ENCODE measurements at regions not wholly inside any gene's neighbourhood (a gene's known extent, or its start where the extent isn't known, plus 50 kb on each side); places are given as distances from the start of the nearest gene placed in this dataset.
"Not testable (repeated sequence)": the region's sequence is repeated elsewhere in the genome, so short reads cannot be mapped to it uniquely, and the experiment has no call there.

DNA sequence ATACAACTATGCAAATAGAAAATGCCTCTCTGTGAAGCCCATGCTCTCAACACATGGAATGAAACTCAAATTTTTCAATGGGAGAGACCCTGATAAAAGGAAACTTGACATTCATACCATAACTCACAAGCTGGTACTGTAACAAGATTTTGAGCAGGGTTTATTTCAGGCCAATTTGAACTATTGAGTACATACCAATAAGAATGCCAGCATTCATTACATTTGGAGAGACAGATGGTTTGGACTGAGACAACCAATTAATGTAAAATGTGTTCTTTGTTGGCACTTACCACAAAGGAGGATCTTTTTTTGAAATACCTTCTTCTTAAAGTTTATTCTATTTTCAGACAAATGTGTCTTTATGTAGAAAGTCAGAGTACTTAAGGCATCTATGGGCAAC lies 1357.0 kb upstream of the GOT2 start:
- H3K9me3 ChIP-seq (ENCODE audit: insufficient read depth, low read depth), result no peaks in the 10 kb centered on the region
- no peaks in the 10 kb centered on the region for H3K4me1 ChIP-seq (replicated peaks; ENCODE audit: insufficient read depth)
- TF ChIP-seq, protein P1, sequence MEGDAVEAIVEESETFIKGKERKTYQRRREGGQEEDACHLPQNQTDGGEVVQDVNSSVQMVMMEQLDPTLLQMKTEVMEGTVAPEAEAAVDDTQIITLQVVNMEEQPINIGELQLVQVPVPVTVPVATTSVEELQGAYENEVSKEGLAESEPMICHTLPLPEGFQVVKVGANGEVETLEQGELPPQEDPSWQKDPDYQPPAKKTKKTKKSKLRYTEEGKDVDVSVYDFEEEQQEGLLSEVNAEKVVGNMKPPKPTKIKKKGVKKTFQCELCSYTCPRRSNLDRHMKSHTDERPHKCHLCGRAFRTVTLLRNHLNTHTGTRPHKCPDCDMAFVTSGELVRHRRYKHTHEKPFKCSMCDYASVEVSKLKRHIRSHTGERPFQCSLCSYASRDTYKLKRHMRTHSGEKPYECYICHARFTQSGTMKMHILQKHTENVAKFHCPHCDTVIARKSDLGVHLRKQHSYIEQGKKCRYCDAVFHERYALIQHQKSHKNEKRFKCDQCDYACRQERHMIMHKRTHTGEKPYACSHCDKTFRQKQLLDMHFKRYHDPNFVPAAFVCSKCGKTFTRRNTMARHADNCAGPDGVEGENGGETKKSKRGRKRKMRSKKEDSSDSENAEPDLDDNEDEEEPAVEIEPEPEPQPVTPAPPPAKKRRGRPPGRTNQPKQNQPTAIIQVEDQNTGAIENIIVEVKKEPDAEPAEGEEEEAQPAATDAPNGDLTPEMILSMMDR (conservative IDR thresholded peaks at IDR 0.05), result no peak
- TF ChIP-seq EZH2 (IDR thresholded peaks at IDR 0.05; ENCODE audit: low read depth), result no peak
- DNase-seq, result no peak
- BruUV-seq (replicated peaks), result no TSS peak
- intact Hi-C loops (cut with micrococcal nuclease; ENCODE audit: unreplicated experiment), result no loop called here
- H3F3A ChIP-seq (ENCODE audit: insufficient read depth, low read depth), result no peaks in the 10 kb centered on the region
- H3K4me3 ChIP-seq, result no peak overlapping the region
- H2AFZ ChIP-seq, result no peak overlapping the region
- H3K27ac ChIP-seq, result no peak overlapping the region
- H3K4me2 ChIP-seq, result no peak overlapping the region
- H3K36me3 ChIP-seq (ENCODE audit: low read depth), result no peaks in the 10 kb centered on the region
- no peaks in the 10 kb centered on the region for H3K9me2 ChIP-seq (ENCODE audit: insufficient read depth)
- ChIA-PET POLR2A (ENCODE audit: unreplicated experiment) (no interaction called here), CTCF (no interaction called here)
- no peaks in the 10 kb centered on the region for H3K79me2 ChIP-seq (ENCODE audit: low read depth)
- H3K27me3 ChIP-seq (ENCODE audit: insufficient read depth, low read depth), result no peaks in the 10 kb centered on the region
- H4K20me1 ChIP-seq (ENCODE audit: insufficient read depth), result no peaks in the 10 kb centered on the region

DNA sequence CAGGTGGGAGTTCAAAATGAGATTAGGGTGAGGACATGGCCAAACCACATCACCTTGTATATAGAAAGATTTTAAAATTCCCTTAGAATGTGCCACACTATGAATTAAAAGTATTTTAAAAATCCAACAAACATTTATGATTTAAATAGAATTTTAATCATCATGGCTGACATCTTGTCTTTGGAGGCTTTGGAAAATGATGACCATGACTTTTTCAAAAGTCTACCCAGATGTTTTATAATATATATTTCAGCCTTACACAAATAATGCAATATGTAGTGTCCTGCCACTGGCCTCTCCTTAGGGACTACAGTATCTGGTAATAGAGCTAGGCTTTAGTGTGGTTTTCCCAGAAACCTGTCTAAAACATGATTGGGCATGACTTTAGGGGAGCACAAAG lies 1353.4 kb upstream of the GOT2 start:
- CTCF ChIA-PET, result no interaction called here
- no peaks in the 10 kb centered on the region for H3K79me2 ChIP-seq (ENCODE audit: low read depth)
- no peak for DNase-seq
- no peaks in the 10 kb centered on the region for H3F3A ChIP-seq (ENCODE audit: insufficient read depth, low read depth)
- TF ChIP-seq EZH2 (IDR thresholded peaks at IDR 0.05; ENCODE audit: low read depth), result no peak
- TF ChIP-seq, protein P1 (conservative IDR thresholded peaks at IDR 0.05), result no peak
- POLR2A ChIA-PET (ENCODE audit: unreplicated experiment), result no interaction called here
- intact Hi-C loops (cut with micrococcal nuclease; ENCODE audit: unreplicated experiment), result no loop called here
- H3K4me2 ChIP-seq, result no peak overlapping the region
- no peaks in the 10 kb centered on the region for H3K27me3 ChIP-seq (ENCODE audit: insufficient read depth, low read depth)
- H3K36me3 ChIP-seq (ENCODE audit: low read depth), result no peaks in the 10 kb centered on the region
- BruUV-seq (replicated peaks), result no TSS peak
- no peaks in the 10 kb centered on the region for H3K9me2 ChIP-seq (ENCODE audit: insufficient read depth)
- H3K4me1 ChIP-seq (replicated peaks; ENCODE audit: insufficient read depth), result no peaks in the 10 kb centered on the region
- no peak overlapping the region for H2AFZ ChIP-seq
- H3K9me3 ChIP-seq (ENCODE audit: insufficient read depth, low read depth), result no peaks in the 10 kb centered on the region
- no peaks in the 10 kb centered on the region for H4K20me1 ChIP-seq (ENCODE audit: insufficient read depth)
- no peak overlapping the region for H3K27ac ChIP-seq
- no peak overlapping the region for H3K4me3 ChIP-seq

DNA sequence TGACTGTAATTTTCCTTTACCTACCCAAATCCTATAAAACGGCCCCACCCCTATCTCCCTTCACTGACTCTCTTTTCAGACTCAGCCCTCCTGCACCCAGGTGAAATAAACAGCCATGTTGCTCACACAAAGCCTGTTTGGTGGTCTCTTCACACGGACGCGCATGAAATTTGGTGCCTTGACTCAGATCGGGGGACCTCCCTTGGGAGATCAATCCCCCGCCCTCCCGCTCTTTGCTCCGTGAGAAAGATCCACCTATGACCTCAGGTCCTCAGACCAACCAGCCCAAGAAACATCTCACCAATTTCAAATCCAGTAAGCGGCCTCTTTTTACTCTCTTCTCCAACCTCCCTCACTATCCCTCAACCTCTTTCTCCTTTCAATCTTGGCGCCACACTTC lies 1344.7 kb upstream of the GOT2 start:
- H3K9me2 ChIP-seq (ENCODE audit: insufficient read depth); BruUV-seq (replicated peaks); H3K4me2 ChIP-seq; H3K79me2 ChIP-seq (ENCODE audit: low read depth); H3F3A ChIP-seq (ENCODE audit: insufficient read depth, low read depth); intact Hi-C loops (cut with micrococcal nuclease; ENCODE audit: unreplicated experiment); H2AFZ ChIP-seq; CTCF ChIA-PET; DNase-seq; H3K36me3 ChIP-seq (ENCODE audit: low read depth); H3K9me3 ChIP-seq (ENCODE audit: insufficient read depth, low read depth); H3K27ac ChIP-seq; H3K4me1 ChIP-seq (replicated peaks; ENCODE audit: insufficient read depth); POLR2A ChIA-PET (ENCODE audit: unreplicated experiment); H3K4me3 ChIP-seq; H4K20me1 ChIP-seq (ENCODE audit: insufficient read depth): not testable (repeated sequence)
- peaks cover 12% of the 10 kb centered on the region; the same call in 1 of the 2 replicates for H3K27me3 ChIP-seq (ENCODE audit: insufficient read depth, low read depth)

DNA sequence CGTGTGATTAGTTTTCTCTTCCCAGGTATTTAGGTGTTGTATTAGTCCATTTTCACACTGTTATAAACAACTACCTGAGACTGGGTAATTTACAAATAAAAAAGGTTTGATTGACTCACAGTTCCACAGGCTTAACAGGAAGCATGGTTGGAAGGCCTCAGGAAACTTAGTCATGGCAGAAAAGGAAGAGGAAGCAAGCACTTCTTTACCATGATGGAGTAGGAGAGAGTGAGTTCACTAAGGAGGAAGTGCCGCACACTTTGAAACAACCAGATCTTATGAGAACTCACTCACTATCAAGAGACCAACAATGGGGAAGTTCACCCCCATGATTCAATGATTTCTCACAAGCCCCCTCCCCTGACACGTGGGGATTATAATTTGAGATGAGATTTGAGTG lies 1343.7 kb upstream of the GOT2 start:
- intact Hi-C loops (cut with micrococcal nuclease; ENCODE audit: unreplicated experiment), result no loop called here
- CTCF ChIA-PET, result no interaction called here
- Histone ChIP-seq H3K9me3 (ENCODE audit: insufficient read depth, low read depth) (no peaks in the 10 kb centered on the region), H3K27me3 (ENCODE audit: insufficient read depth, low read depth) (peaks cover 12% of the 10 kb centered on the region; the same call in 1 of the 2 replicates), H3K79me2 (ENCODE audit: low read depth) (no peaks in the 10 kb centered on the region), H3F3A (ENCODE audit: insufficient read depth, low read depth) (no peaks in the 10 kb centered on the region), H3K9me2 (ENCODE audit: insufficient read depth) (no peaks in the 10 kb centered on the region), H4K20me1 (ENCODE audit: insufficient read depth) (no peaks in the 10 kb centered on the region), H3K27ac (no peak overlapping the region), H2AFZ (no peak overlapping the region), H3K36me3 (ENCODE audit: low read depth) (no peaks in the 10 kb centered on the region), H3K4me3 (no peak overlapping the region), H3K4me1 (replicated peaks; ENCODE audit: insufficient read depth) (no peaks in the 10 kb centered on the region), H3K4me2 (no peak overlapping the region)
- no TSS peak for BruUV-seq (replicated peaks)
- POLR2A ChIA-PET (ENCODE audit: unreplicated experiment), result no interaction called here
- no peak for TF ChIP-seq EZH2 (IDR thresholded peaks at IDR 0.05; ENCODE audit: low read depth)
- TF ChIP-seq, protein P1 (conservative IDR thresholded peaks at IDR 0.05), result no peak
- DNase-seq, result no peak

Measured in PC-9 (cell line).